GM19238 (cell line): ENCODE measurements at regions not wholly inside any gene's neighbourhood (a gene's known extent, or its start where the extent isn't known, plus 50 kb on each side); places are given as distances from the start of the nearest gene placed in this dataset.
"Not testable (repeated sequence)": the region's sequence is repeated elsewhere in the genome, so short reads cannot be mapped to it uniquely, and the experiment has no call there.

Experiments used
- DNase-seq: peaks from one replicate; pipeline ENCODE4 v3.0.0; 2011; ENCODE audit warnings: low spot score; ENCODE audit not compliant: insufficient read length

GRCh38 chr4:149203256-149204001 lies 612.2 kb downstream of the IQCM start:
- DNase-seq = no peak

- DNase-seq = no peak
These were observed 613.5 kb downstream of the IQCM start for GRCh38 chr4:149202117-149202516.

- DNase-seq = no peak
These were observed 616.0 kb downstream of the IQCM start for GRCh38 chr4:149199594-149199993.

- no peak for DNase-seq
These were observed 621.6 kb downstream of the IQCM start for GRCh38 chr4:149194061-149194460.

- DNase-seq = no peak
These were observed 627.9 kb downstream of the IQCM start for GRCh38 chr4:149187726-149188125.

- DNase-seq = no peak
These were observed 632.0 kb downstream of the IQCM start for GRCh38 chr4:149183638-149184037.

- not testable (repeated sequence) for DNase-seq
These were observed 634.2 kb downstream of the IQCM start for GRCh38 chr4:149181459-149181858.

- no peak for DNase-seq
These were observed 639.6 kb downstream of the IQCM start for GRCh38 chr4:149176039-149176438.

- DNase-seq = no peak
These were observed 640.1 kb downstream of the IQCM start for GRCh38 chr4:149175549-149175948.

GRCh38 chr4:149173241-149174013 lies 642.2 kb downstream of the IQCM start:
- DNase-seq = no peak

- no peak for DNase-seq
These were observed 647.0 kb downstream of the IQCM start for GRCh38 chr4:149168645-149169044.

- no peak for DNase-seq
These were observed 648.8 kb downstream of the IQCM start for GRCh38 chr4:149166876-149167275.

- no peak for DNase-seq
These were observed 649.3 kb downstream of the IQCM start for GRCh38 chr4:149166365-149166764.

GRCh38 chr4:149164282-149164681 lies 651.4 kb downstream of the IQCM start:
- no peak for DNase-seq

- no peak for DNase-seq
These were observed 654.4 kb downstream of the IQCM start for GRCh38 chr4:149161247-149161646.

- no peak for DNase-seq
These were observed 655.3 kb downstream of the IQCM start for GRCh38 chr4:149160370-149160769.

- no peak for DNase-seq
These were observed 656.8 kb downstream of the IQCM start for GRCh38 chr4:149158817-149159216.

- DNase-seq = no peak
These were observed 669.8 kb downstream of the IQCM start for GRCh38 chr4:149145803-149146202.

GRCh38 chr4:149144060-149144459 lies 671.6 kb downstream of the IQCM start:
- DNase-seq = no peak

GRCh38 chr4:149141391-149141790 lies 674.3 kb downstream of the IQCM start:
- DNase-seq = no peak

GRCh38 chr4:149140841-149141240 lies 674.8 kb downstream of the IQCM start:
- no peak for DNase-seq

- DNase-seq = no peak
These were observed 678.6 kb downstream of the IQCM start for GRCh38 chr4:149136951-149137620.
